ENCODE measurements at regions not wholly inside any gene's neighbourhood (a gene's known extent, or its start where the extent isn't known, plus 50 kb on each side); places are given as distances from the start of the nearest gene placed in this dataset.

GRCh38 chr6:160895562-160895961 is 96.0 kb upstream of the MAP3K4 start:
- in situ Hi-C loops (cut with MboI; ENCODE audit: low sequenced_read_pairs): no loop called here

DNA sequence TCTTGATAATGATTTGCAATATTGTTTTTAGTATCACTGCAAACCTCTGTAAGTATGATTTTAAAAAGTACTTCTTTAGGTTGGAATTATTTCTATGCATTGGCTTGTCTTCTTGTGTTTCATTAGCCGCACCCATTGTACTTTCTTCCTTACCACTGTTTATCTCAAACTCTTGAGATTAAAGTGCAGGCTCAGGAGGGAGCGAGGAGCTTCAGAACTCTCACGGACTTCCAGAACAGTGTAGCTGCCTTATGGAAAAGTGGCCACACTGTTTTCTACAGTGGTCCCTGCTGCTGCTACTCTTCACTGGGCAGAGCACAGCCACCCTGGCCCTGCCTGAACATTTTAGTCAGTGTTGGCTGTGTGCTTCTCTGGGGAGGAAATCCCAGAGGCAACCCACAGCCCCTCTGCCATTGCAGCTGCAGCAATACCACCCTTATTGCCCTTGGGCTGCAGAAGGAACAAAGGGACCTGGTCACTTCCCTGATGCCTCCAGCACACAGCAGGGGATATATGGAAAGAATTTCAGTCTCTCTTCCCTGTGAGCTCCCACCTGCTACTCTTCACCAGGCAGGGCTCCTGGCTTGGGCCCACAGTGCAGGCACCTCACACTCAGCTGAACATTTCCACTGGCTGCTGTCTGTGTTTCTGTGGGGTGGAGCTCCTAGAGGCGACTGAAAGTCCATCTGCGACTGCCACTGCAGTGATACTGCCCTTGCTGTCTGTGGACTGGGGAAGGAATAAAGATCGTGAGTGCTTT is 91.7 kb upstream of the MAP3K4 start:
- in situ Hi-C loops (cut with MboI; ENCODE audit: low sequenced_read_pairs): no loop called here

DNA sequence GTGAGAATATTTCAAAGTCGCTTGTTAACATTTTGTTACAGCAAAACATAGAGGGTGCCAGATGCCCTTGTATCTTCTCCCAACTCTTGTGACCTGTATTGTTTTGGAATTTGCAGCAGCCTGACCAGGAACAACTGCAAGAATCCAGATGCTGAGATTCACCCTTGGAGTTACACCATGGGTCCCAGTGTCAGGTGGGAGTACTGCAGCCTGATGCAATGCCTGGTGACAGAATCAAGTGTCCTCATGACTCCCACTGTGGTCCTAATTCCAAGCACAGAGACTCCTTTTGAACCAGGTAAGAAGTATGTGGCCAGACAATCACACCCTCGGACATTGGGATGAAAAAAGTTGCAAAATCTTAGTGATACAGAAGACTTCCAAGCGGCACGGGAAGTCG is 79.6 kb upstream of the MAP3K4 start:
- in situ Hi-C loops (cut with MboI; ENCODE audit: low sequenced_read_pairs): no loop called here

- in situ Hi-C loops (cut with MboI; ENCODE audit: low sequenced_read_pairs): no loop called here
Measured at GRCh38 chr6:160912411-160912810, 79.2 kb upstream of the MAP3K4 start.

GRCh38 chr6:160917572-160917971 is 74.0 kb upstream of the MAP3K4 start:
- in situ Hi-C loops (cut with MboI; ENCODE audit: low sequenced_read_pairs): no loop called here

- in situ Hi-C loops (cut with MboI; ENCODE audit: low sequenced_read_pairs): no loop called here
Measured at GRCh38 chr6:160919723-160920440, 71.7 kb upstream of the MAP3K4 start.

GRCh38 chr6:160921095-160921494 is 70.5 kb upstream of the MAP3K4 start:
- in situ Hi-C loops (cut with MboI; ENCODE audit: low sequenced_read_pairs): no loop called here

- in situ Hi-C loops (cut with MboI; ENCODE audit: low sequenced_read_pairs): no loop called here
Measured at GRCh38 chr6:160926281-160927276, 65.0 kb upstream of the MAP3K4 start.

DNA sequence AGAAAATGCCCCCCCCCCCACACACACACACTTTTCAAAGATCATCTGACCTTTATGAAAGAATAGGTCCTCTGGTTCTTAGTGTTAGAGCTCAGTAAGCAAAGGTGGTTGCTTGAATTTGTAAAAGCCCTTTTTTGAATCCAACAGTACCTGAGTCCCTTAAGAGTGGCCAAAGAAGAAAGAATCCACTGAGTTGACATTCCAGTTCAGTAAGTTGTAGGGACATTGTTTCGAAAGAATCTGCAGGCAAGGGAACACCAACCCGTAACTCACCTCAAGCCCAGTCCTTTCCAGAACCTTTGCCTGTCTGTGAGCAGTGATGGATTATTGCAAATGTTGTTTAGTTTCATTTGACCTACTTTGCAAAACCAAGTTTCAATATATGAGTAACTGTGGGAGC is 64.2 kb upstream of the MAP3K4 start:
- in situ Hi-C loops (cut with MboI; ENCODE audit: low sequenced_read_pairs): no loop called here

GRCh38 chr6:160929361-160929760 is 62.2 kb upstream of the MAP3K4 start:
- in situ Hi-C loops (cut with MboI; ENCODE audit: low sequenced_read_pairs): no loop called here

GRCh38 chr6:160929831-160930230 is 61.7 kb upstream of the MAP3K4 start:
- in situ Hi-C loops (cut with MboI; ENCODE audit: low sequenced_read_pairs): loop anchor here (10.0 kb wide), 1 partner anchor 445 kb away; no protein-coding TSS in a partner anchor

DNA sequence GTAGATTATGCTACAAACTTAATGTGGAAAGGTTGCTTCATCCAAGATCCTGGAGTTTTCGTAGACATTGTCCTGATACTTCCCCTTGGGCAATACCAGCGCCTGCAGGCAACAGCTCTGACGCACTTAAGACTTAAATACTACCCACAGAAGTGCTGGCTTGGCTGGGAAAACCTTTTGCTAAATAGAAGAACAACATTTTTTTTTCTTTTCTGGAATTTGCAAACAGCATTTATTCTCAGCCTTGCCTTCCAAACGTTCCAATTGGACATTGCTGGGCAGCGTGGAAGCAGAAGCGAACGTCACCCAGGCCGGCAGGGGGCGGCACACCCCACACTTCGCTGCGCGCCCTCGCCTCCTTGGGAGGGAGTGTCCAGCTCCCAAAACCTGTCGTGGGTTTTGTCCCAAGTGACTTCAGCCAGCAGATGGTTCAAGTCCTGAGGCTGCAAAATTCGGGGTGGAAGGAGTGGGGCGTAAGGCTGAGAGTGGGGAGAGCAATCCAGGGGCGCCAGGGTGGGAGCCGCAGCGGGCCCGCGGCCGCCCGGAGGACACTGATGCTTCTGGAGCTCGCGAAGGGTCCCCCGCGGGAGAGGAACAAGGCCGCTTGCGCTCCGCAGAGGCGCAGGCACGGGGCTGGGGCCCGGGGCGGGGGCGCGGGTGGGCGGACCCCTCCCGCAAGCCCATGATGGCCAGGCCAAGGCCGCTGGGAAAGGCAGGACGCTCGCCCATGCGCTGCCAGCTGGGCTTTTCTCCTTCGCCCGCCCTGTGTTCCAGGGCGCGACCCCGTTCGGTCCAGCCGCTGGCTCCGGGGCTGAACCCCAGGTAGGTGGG is 60.8 kb upstream of the MAP3K4 start:
- in situ Hi-C loops (cut with MboI; ENCODE audit: low sequenced_read_pairs): loop anchor here (10.0 kb wide), 1 partner anchor 444 kb away; no protein-coding TSS in a partner anchor

DNA sequence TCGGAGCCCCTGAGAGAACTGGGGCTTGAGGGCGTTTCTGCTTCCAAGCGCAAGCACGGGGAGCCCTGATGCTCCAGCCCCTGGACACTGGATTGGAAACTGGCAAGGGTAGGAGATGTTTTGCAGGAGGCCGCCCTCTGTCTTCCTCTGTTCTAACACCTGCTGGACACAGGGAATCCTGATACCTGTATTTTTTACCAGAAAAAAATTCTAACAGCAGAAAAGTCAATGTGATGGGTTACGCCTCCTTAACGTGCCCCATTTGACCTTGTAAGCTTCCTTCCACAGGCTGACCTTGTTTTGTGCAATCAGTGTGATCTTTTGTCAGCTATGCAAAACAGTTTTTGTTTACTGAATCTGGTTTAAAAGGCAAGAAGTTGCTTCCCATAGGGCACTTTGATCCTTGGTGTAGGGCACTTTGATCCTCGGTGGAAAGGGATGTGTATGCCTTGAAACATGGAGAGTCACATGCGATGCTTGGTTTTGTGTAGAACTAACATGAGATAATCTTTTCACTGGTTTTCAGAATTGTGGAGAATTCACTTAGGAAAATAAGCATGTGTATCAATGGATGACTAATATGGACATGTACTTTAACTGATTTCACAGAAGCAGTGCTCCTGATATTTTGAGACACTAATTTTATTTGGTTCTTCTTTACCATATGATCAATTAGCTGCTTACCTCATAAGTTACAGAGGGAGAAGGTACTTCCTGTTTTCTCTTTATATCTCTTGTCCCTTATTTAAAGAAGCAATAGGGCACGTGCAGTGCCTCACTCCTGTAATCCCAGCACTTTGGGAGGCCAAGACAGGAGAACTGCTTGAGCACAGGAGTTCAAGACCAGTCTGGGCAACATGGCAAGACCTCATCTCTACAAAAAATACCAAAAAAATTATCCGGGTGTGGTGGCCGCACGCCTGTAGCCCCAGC is 59.9 kb upstream of the MAP3K4 start:
- in situ Hi-C loops (cut with MboI; ENCODE audit: low sequenced_read_pairs): loop anchor here (10.0 kb wide), 1 partner anchor 443 kb away; no protein-coding TSS in a partner anchor

DNA sequence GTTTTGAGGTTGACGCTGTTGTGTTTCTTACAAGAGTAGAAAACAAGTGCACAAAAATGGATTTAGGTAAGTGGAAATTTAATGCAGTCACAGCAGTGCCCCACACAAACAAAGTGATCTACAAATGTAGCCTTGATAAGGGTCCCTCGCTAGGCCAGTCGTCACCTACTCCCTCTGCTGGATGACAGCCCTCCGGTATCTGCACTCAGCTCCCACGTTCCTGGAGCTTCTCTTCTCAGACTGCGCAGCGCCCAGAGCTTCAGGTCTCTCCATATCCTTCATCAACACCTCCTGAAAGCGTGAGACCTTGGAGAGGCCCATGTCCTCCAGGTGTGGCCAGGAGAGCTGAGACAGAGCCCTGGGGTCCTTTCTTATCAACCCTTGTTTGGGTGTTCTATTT is 58.3 kb upstream of the MAP3K4 start:
- in situ Hi-C loops (cut with MboI; ENCODE audit: low sequenced_read_pairs): loop anchor here (10.0 kb wide), 1 partner anchor 442 kb away; no protein-coding TSS in a partner anchor

GRCh38 chr6:160934157-160934556 is 57.4 kb upstream of the MAP3K4 start:
- in situ Hi-C loops (cut with MboI; ENCODE audit: low sequenced_read_pairs): loop anchor here (10.0 kb wide), 1 partner anchor 441 kb away; no protein-coding TSS in a partner anchor

DNA sequence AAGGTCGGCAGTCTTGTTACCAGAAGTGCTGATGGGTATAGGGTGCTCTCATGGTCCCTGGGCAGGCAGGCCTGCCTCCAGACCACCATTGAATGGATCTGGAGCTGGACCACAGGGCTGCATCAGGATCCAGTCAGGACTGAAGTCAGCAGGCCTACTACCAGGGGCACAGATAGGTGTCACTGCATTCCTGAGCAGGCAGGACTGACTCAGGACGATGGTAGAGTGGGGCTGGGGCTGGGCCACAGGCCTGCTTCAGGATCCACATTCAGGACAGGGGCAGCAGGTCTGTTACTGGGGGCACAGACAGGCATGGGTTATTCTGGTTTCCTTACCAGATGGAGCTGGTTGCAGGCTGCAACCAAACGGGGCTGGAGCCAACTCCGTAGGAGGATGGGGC is 51.4 kb upstream of the MAP3K4 start:
- in situ Hi-C loops (cut with MboI; ENCODE audit: low sequenced_read_pairs): no loop called here

Measured in HL-60/S4 treated with phorbol 12-myristate 13-acetate at 8.2 ng/mL for 4 days and 3 days (cell line).